GM23248 (cell line): ENCODE measurements at regions not wholly inside any gene's neighbourhood (a gene's known extent, or its start where the extent isn't known, plus 50 kb on each side); places are given as distances from the start of the nearest gene placed in this dataset.

ENCODE experiments used
- EZH2 ChIP-seq: fragments of 200-600 bp; sonication (generic); IDR thresholded peaks from 2 replicates; pipeline ENCODE4 v1.6.1; 2018; ENCODE audit warnings: antibody characterized with exemption, mild to moderate bottlenecking; ENCODE audit not compliant: insufficient read depth, poor library complexity, severe bottlenecking
- EZH2phosphoT487 ChIP-seq: fragments of 200-600 bp; sonication (generic); IDR thresholded peaks from 2 replicates; pipeline ENCODE4 v1.6.1; 2018; ENCODE audit warnings: antibody characterized with exemption, moderate library complexity, mild to moderate bottlenecking, low read depth; ENCODE audit not compliant: insufficient read depth

- no peak for TF ChIP-seq EZH2
- no peak for TF ChIP-seq EZH2phosphoT487
Observed at GRCh38 chr18:3367491-3368091, 82.4 kb upstream of the TGIF1 start.
